ENCODE measurements at regions not wholly inside any gene's neighbourhood (a gene's known extent, or its start where the extent isn't known, plus 50 kb on each side); places are given as distances from the start of the nearest gene placed in this dataset.
A peak's percentile ranks its signal among the peaks of the same experiment; 100 is the strongest.

- DNase-seq (ENCODE audit: low spot score): no peak
These were observed 426.0 kb downstream of the TYW1 start for GRCh38 chr7:67422601-67423000.

- DNase-seq (ENCODE audit: low spot score): no peak
These were observed 426.4 kb downstream of the TYW1 start for GRCh38 chr7:67423065-67423464.

- no peak for DNase-seq (ENCODE audit: low spot score)
These were observed 430.0 kb downstream of the TYW1 start for GRCh38 chr7:67426654-67427053.

GRCh38 chr7:67429735-67430134 is 433.1 kb downstream of the TYW1 start:
- no peak for DNase-seq (ENCODE audit: low spot score)

GRCh38 chr7:67432536-67433234 is 436.1 kb downstream of the TYW1 start:
- no peak for DNase-seq (ENCODE audit: low spot score)

- no peak for DNase-seq (ENCODE audit: low spot score)
These were observed 439.4 kb downstream of the TYW1 start for GRCh38 chr7:67435894-67436535.

GRCh38 chr7:67438198-67438882 is 441.7 kb downstream of the TYW1 start:
- DNase-seq (ENCODE audit: low spot score): no peak

GRCh38 chr7:67438913-67439505 is 442.4 kb downstream of the TYW1 start:
- no peak for DNase-seq (ENCODE audit: low spot score)

- no peak for DNase-seq (ENCODE audit: low spot score)
These were observed 443.7 kb downstream of the TYW1 start for GRCh38 chr7:67440321-67440720.

- DNase-seq (ENCODE audit: low spot score): no peak
These were observed 449.1 kb downstream of the TYW1 start for GRCh38 chr7:67445728-67446127.

- no peak for DNase-seq (ENCODE audit: low spot score)
These were observed 450.7 kb downstream of the TYW1 start for GRCh38 chr7:67447297-67447696.

GRCh38 chr7:67448271-67448670 is 451.6 kb downstream of the TYW1 start:
- no peak for DNase-seq (ENCODE audit: low spot score)

- no peak for DNase-seq (ENCODE audit: low spot score)
These were observed 453.5 kb downstream of the TYW1 start for GRCh38 chr7:67450171-67450570.

GRCh38 chr7:67451306-67451705 is 454.7 kb downstream of the TYW1 start:
- no peak for DNase-seq (ENCODE audit: low spot score)

- no peak for DNase-seq (ENCODE audit: low spot score)
These were observed 455.9 kb downstream of the TYW1 start for GRCh38 chr7:67452516-67453026.

GRCh38 chr7:67453580-67454380 is 457.1 kb downstream of the TYW1 start:
- DNase-seq (ENCODE audit: low spot score): no peak

- no peak for DNase-seq (ENCODE audit: low spot score)
These were observed 458.9 kb downstream of the TYW1 start for GRCh38 chr7:67455508-67455907.

- peak; percentile 10 for DNase-seq (ENCODE audit: low spot score)
These were observed 466.2 kb downstream of the TYW1 start for GRCh38 chr7:67462781-67463191.

- DNase-seq (ENCODE audit: low spot score): no peak
These were observed 466.7 kb downstream of the TYW1 start for GRCh38 chr7:67463316-67463715.

GRCh38 chr7:67463983-67464382 is 467.4 kb downstream of the TYW1 start:
- no peak for DNase-seq (ENCODE audit: low spot score)

GRCh38 chr7:67466109-67466508 is 469.5 kb downstream of the TYW1 start:
- DNase-seq (ENCODE audit: low spot score): no peak

GRCh38 chr7:67470256-67470751 is 473.7 kb downstream of the TYW1 start:
- no peak for DNase-seq (ENCODE audit: low spot score)
